Sigmoid colon (tissue), 4 donors: ENCODE measurements at regions not wholly inside any gene's neighbourhood (a gene's known extent, or its start where the extent isn't known, plus 50 kb on each side); places are given as distances from the start of the nearest gene placed in this dataset.

Source experiments
- EP300 ChIP-seq, 4 donors: sonication (generic); formaldehyde crosslinking; IDR thresholded peaks; one replicate each; pipeline ENCODE4 v1.6.1; 2017; ENCODE audit warnings: antibody characterized with exemption in 4 of 4
- POLR2A ChIP-seq, 2 donors: fragments of 450-650 bp; IDR thresholded peaks; one replicate each; pipeline ENCODE4 v1.6.1; 2016; ENCODE audit warnings: antibody characterized with exemption in 2 of 2, mild to moderate bottlenecking in 2 of 2, moderate library complexity in 2 of 2

DNA sequence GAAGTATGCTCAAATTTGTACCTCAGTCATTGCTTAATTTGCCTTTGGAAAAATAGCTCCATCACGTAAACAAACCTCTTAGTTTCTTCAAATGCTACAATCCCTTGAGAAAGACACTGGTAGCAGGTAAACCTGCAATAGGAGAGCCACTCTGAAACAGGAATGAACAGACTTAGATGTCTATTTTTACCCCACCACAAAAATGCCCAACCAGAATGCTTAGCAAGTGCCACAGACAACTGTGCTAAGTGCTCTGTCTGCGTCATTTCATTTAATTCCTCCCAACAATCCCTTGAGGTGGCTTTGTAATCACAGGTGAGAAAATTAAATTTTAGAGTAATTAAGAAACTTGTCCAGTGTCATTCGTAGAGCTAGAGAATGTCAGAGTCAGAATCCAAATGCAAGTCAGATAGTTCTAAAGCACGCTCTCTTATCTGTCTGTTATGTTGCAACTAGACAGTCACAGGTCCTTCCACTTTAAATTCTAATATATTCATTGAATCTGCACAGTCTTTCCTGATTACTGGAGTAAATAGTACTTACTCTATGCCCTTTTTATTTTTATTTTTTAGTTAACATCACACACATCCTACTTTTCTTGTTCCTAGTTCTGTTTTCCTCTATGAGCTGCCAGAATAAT lies 89.0 kb upstream of the GRIA4 start:
- no peak for TF ChIP-seq EP300 (IDR thresholded peaks at IDR 0.05)
- TF ChIP-seq POLR2A (IDR thresholded peaks at IDR 0.05), result no peak
